ENCODE measurements at regions not wholly inside any gene's neighbourhood (a gene's known extent, or its start where the extent isn't known, plus 50 kb on each side); places are given as distances from the start of the nearest gene placed in this dataset.

GRCh38 chr2:47312491-47312850, 56.6 kb upstream of the EPCAM start:
- TF ChIP-seq, protein P1, sequence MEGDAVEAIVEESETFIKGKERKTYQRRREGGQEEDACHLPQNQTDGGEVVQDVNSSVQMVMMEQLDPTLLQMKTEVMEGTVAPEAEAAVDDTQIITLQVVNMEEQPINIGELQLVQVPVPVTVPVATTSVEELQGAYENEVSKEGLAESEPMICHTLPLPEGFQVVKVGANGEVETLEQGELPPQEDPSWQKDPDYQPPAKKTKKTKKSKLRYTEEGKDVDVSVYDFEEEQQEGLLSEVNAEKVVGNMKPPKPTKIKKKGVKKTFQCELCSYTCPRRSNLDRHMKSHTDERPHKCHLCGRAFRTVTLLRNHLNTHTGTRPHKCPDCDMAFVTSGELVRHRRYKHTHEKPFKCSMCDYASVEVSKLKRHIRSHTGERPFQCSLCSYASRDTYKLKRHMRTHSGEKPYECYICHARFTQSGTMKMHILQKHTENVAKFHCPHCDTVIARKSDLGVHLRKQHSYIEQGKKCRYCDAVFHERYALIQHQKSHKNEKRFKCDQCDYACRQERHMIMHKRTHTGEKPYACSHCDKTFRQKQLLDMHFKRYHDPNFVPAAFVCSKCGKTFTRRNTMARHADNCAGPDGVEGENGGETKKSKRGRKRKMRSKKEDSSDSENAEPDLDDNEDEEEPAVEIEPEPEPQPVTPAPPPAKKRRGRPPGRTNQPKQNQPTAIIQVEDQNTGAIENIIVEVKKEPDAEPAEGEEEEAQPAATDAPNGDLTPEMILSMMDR (optimal IDR thresholded peaks at IDR 0.05 in 1 of 3, IDR thresholded peaks at IDR 0.05 in 1 of 3, conservative IDR thresholded peaks at IDR 0.05 in 1 of 3; ENCODE audit: extremely low read depth in 1 of 3, insufficient read depth in 2 of 3, low read length in 3 of 3), result no peak
- TF ChIP-seq EZH2 (IDR thresholded peaks at IDR 0.05; ENCODE audit: low read length), result no peak
